ENCODE measurements at regions not wholly inside any gene's neighbourhood (a gene's known extent, or its start where the extent isn't known, plus 50 kb on each side); places are given as distances from the start of the nearest gene placed in this dataset.

DNA sequence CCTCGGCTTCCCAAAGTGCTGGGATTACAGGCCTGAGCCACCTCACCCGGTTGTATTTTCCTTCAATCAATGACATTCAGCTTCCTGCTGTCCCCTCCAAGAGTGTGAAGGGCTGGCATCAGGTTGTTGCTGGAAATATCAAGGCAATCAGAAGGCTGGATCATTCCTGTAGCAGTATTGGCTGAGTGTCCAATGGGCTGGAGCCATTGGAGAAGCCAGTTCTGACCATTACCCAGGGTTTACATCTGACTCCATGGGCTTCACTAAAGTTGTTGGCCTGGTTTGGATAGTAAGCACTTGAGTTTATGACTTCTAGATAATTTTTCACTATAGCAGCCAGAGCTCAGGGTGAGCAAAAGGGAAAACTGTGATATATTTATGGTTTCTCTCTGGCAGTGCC, 137.0 kb downstream of the DLEU7 start:
- TF ChIP-seq, protein P1, sequence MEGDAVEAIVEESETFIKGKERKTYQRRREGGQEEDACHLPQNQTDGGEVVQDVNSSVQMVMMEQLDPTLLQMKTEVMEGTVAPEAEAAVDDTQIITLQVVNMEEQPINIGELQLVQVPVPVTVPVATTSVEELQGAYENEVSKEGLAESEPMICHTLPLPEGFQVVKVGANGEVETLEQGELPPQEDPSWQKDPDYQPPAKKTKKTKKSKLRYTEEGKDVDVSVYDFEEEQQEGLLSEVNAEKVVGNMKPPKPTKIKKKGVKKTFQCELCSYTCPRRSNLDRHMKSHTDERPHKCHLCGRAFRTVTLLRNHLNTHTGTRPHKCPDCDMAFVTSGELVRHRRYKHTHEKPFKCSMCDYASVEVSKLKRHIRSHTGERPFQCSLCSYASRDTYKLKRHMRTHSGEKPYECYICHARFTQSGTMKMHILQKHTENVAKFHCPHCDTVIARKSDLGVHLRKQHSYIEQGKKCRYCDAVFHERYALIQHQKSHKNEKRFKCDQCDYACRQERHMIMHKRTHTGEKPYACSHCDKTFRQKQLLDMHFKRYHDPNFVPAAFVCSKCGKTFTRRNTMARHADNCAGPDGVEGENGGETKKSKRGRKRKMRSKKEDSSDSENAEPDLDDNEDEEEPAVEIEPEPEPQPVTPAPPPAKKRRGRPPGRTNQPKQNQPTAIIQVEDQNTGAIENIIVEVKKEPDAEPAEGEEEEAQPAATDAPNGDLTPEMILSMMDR (IDR thresholded peaks at IDR 0.05), result no peak
- no peak for TF ChIP-seq EZH2 (IDR thresholded peaks at IDR 0.05; ENCODE audit: borderline replicate concordance, insufficient read depth, low read depth, low read length, poor library complexity, severe bottlenecking)
